ENCODE measurements at regions not wholly inside any gene's neighbourhood (a gene's known extent, or its start where the extent isn't known, plus 50 kb on each side); places are given as distances from the start of the nearest gene placed in this dataset.
"Not testable (repeated sequence)": the region's sequence is repeated elsewhere in the genome, so short reads cannot be mapped to it uniquely, and the experiment has no call there.

GRCh38 chrX:4091046-4091760 is 377.8 kb upstream of the PRKX start:
- H3K9me3 Mint-ChIP-seq: no peaks in the 10 kb centered on the region
- H3K27ac Mint-ChIP-seq: no peak overlapping the region
- H3K36me3 Mint-ChIP-seq: no peaks in the 10 kb centered on the region
- ATAC-seq (replicated peaks) (no peak), DNase-seq (no peak)
- no peak overlapping the region for H3K4me3 Mint-ChIP-seq
- H3K27me3 Mint-ChIP-seq: no peaks in the 10 kb centered on the region
- no peaks in the 10 kb centered on the region for H3K4me1 Mint-ChIP-seq

DNA sequence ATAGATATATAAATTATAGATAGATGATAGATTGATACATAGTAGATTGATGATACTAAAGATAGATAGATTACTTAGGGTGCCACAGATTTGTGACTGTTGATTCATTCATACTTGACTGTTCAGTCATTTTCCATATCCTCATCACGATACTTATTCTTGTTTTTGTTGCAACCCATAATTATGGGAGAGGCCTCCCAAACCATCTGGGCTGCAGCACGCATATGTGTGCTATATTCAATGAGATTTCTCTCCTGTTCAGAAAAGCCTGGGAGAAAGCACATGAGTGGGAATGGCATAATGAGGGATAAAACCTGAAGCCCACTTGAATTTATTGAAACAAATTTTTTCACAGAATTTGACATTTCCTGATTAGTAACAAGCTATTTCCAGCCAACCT is 346.4 kb upstream of the PRKX start:
- Mint-ChIP-seq H3K9me3 (peaks cover 0 to 4% of the 10 kb centered on the region in 2 donors), H3K4me3 (no peak overlapping the region), H3K4me1 (no peaks in the 10 kb centered on the region)

DNA sequence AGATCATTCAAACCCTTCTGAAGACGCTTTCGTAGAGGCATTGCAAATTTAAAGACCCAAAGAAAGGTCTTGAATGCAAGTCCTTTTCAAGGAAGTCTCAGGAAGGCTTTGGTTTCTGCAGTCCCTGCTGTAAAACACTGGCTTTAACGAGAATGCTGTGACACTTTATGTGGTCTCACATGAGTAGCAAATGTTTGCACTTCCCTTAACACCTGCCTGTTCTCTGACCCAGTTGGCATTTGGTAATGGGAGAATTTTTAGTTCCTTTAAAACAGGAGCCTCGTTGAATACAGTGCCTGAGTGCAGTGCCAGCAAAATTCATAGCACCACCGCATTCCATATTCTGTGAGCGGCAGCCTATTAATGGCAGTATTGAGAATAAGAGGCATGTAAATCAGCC is 330.5 kb upstream of the PRKX start:
- H3K9me3 Mint-ChIP-seq: peaks cover 0 to 1% of the 10 kb centered on the region in 2 donors
- H3K27ac Mint-ChIP-seq: no peak overlapping the region
- no peak overlapping the region for H3K4me3 Mint-ChIP-seq
- ATAC-seq (replicated peaks): no peak
- no peaks in the 10 kb centered on the region for H3K4me1 Mint-ChIP-seq
- no peaks in the 10 kb centered on the region for H3K36me3 Mint-ChIP-seq
- H3K27me3 Mint-ChIP-seq: no peaks in the 10 kb centered on the region
- DNase-seq: no peak

More for the DNA sequence above, 346.4 kb upstream of the PRKX start:
- DNase-seq (no peak), ATAC-seq (replicated peaks) (no peak)
- H3K36me3 Mint-ChIP-seq: no peaks in the 10 kb centered on the region
- H3K27me3 Mint-ChIP-seq: no peaks in the 10 kb centered on the region
- no peak overlapping the region for H3K27ac Mint-ChIP-seq

DNA sequence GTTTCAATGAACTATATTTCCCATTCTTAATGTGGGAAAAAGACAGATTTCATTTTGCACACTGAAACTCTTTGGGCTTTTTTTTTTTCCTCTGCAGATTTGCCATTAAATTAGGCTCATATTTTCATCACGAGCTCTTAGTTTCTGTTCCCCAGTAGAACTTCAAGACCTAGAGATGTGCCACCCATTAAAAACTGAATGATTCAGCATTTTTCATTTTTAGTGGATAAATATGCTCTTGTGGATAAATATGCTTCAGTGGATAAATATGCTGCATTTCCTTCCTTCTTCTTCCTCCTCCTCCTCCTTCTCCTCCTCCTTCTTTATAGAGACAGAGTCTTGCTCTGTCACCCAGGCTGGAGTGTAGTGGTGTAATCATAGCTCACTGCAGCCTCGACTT is 322.4 kb upstream of the PRKX start:
- Mint-ChIP-seq H3K4me3 (no peak overlapping the region), H3K27ac (no peak overlapping the region), H3K4me1 (no peaks in the 10 kb centered on the region), H3K36me3 (no peaks in the 10 kb centered on the region), H3K27me3 (no peaks in the 10 kb centered on the region), H3K9me3 (peaks cover 4 to 10% of the 10 kb centered on the region in 2 donors)
- DNase-seq (no peak), ATAC-seq (replicated peaks) (no peak)

DNA sequence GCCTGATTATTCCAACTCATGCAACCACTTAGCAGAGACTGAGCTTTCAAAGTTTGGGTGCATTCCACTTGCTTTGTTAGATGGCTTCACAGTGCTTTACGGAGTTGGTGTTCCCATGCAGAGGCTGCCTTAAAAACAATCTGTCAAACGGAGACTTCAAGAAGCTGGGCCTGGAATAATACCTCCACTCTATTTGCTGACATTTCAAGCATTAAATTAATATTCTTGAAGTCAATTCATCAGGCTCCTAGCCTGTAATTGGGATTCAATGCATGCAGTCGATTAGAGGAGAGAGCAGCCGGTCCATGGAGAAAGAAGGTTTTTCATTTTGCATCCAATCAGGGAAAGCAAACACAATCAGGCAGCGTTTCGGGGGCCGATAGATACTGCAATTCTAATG is 314.7 kb upstream of the PRKX start:
- no peak for DNase-seq
- H3K9me3 Mint-ChIP-seq: no peaks in the 10 kb centered on the region
- no peaks in the 10 kb centered on the region for H3K27me3 Mint-ChIP-seq
- no peaks in the 10 kb centered on the region for H3K4me1 Mint-ChIP-seq
- ATAC-seq (replicated peaks): no peak
- no peak overlapping the region for H3K4me3 Mint-ChIP-seq
- H3K36me3 Mint-ChIP-seq: no peaks in the 10 kb centered on the region
- no peak overlapping the region for H3K27ac Mint-ChIP-seq

GRCh38 chrX:4005281-4005680 is 291.8 kb upstream of the PRKX start:
- Mint-ChIP-seq H3K4me3 (no peak overlapping the region), H3K9me3 (no peaks in the 10 kb centered on the region), H3K27me3 (no peaks in the 10 kb centered on the region), H3K4me1 (no peaks in the 10 kb centered on the region), H3K36me3 (no peaks in the 10 kb centered on the region), H3K27ac (no peak overlapping the region)
- DNase-seq (no peak), ATAC-seq (replicated peaks) (no peak)

GRCh38 chrX:4004822-4005221 is 291.4 kb upstream of the PRKX start:
- H3K27ac Mint-ChIP-seq: no peak overlapping the region
- H3K4me3 Mint-ChIP-seq: no peak overlapping the region
- no peaks in the 10 kb centered on the region for H3K27me3 Mint-ChIP-seq
- ATAC-seq (replicated peaks) (no peak), DNase-seq (no peak)
- no peaks in the 10 kb centered on the region for H3K4me1 Mint-ChIP-seq
- H3K9me3 Mint-ChIP-seq: no peaks in the 10 kb centered on the region
- no peaks in the 10 kb centered on the region for H3K36me3 Mint-ChIP-seq

DNA sequence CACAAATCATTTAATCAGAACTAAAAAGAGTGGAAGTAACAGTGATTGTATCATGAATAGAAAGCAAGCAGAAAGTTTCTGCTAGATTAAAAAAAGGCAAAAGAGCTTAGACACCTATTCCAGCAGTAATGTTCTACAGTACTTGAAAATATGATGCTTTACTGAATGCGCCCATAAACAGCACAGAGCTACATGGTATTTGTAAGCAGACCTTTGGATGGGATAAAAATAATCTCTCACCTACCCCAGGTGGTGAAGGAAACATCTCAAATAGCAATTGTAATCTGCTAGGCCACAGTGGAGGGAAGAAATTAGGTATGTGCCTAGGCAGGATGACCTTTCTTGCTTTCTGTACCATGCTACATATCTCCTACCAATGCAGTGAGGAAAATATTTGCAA is 280.9 kb upstream of the PRKX start:
- no peak overlapping the region for H3K4me3 Mint-ChIP-seq
- no peak overlapping the region for H3K27ac Mint-ChIP-seq
- no peak for ATAC-seq (replicated peaks)
- H3K27me3 Mint-ChIP-seq: no peaks in the 10 kb centered on the region
- H3K4me1 Mint-ChIP-seq: no peaks in the 10 kb centered on the region
- H3K36me3 Mint-ChIP-seq: no peaks in the 10 kb centered on the region
- H3K9me3 Mint-ChIP-seq: peaks cover 0 to 17% of the 10 kb centered on the region in 2 donors
- DNase-seq: no peak

GRCh38 chrX:3990569-3990968 is 277.1 kb upstream of the PRKX start:
- H3K4me1 Mint-ChIP-seq: no peaks in the 10 kb centered on the region
- no peaks in the 10 kb centered on the region for H3K27me3 Mint-ChIP-seq

GRCh38 chrX:3972104-3972858 is 258.8 kb upstream of the PRKX start:
- not testable (repeated sequence) for ATAC-seq (replicated peaks); H3K4me3 Mint-ChIP-seq; H3K4me1 Mint-ChIP-seq; H3K27me3 Mint-ChIP-seq; H3K36me3 Mint-ChIP-seq; DNase-seq; H3K27ac Mint-ChIP-seq; H3K9me3 Mint-ChIP-seq

More at GRCh38 chrX:3990569-3990968, 277.1 kb upstream of the PRKX start:
- Mint-ChIP-seq H3K9me3 (peaks cover 0 to 13% of the 10 kb centered on the region in 2 donors), H3K4me3 (no peak overlapping the region), H3K36me3 (no peaks in the 10 kb centered on the region), H3K27ac (no peak overlapping the region)
- no peak for DNase-seq
- no peak for ATAC-seq (replicated peaks)

DNA sequence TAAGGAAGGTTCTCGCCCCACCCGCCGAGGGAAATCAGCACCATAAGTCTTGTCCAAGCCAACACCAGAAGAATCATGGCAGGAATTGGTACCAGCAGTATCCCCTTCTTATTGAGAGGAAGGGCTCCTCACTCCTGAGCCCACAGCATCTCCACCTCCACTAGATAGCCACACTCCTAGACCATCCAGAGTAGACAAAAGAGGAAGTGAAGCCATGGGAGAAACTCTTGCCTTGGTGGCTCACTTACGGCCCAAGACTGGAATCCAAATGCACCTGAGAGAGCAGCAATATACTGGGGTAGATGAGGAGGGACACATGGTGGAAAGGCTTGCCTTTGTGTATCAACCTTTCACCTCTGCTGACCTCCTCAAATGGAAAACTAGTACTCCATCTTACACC is 255.3 kb upstream of the PRKX start:
- Mint-ChIP-seq H3K36me3 (no peaks in the 10 kb centered on the region), H3K4me3 (no peak overlapping the region), H3K27me3 (peaks cover 0 to 21% of the 10 kb centered on the region in 2 donors), H3K9me3 (no peaks in the 10 kb centered on the region), H3K27ac (no peak overlapping the region), H3K4me1 (peaks cover 2 to 3% of the 10 kb centered on the region in 2 donors)
- no peak for ATAC-seq (replicated peaks)
- DNase-seq: no peak

DNA sequence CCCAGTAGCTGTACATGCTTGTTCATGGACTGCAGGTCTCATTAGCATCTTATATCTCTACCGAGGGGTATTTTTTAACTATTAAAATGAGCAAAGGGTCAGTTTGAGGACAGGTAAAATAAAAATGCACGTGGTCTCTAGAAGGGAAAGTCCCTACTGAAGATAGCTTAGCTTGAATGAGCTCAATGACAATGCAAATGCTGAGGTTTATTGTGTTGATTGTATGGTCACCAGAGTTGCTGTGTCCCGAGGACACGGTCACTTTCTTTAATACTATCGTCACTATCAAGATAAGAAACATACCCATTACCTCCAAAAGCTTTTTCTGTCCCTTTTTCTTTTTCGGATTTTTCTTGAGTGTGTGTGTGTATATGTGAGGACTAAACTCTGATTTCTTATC is 250.5 kb upstream of the PRKX start:
- Mint-ChIP-seq H3K36me3 (no peaks in the 10 kb centered on the region), H3K27ac (no peak overlapping the region), H3K4me1 (peaks cover 9% of the 10 kb centered on the region in 2 donors), H3K27me3 (peaks cover 14 to 39% of the 10 kb centered on the region in 2 donors), H3K9me3 (peaks cover 0 to 2% of the 10 kb centered on the region in 2 donors), H3K4me3 (no peak overlapping the region)
- DNase-seq (no peak), ATAC-seq (replicated peaks) (peak; percentile 36 to 58)

DNA sequence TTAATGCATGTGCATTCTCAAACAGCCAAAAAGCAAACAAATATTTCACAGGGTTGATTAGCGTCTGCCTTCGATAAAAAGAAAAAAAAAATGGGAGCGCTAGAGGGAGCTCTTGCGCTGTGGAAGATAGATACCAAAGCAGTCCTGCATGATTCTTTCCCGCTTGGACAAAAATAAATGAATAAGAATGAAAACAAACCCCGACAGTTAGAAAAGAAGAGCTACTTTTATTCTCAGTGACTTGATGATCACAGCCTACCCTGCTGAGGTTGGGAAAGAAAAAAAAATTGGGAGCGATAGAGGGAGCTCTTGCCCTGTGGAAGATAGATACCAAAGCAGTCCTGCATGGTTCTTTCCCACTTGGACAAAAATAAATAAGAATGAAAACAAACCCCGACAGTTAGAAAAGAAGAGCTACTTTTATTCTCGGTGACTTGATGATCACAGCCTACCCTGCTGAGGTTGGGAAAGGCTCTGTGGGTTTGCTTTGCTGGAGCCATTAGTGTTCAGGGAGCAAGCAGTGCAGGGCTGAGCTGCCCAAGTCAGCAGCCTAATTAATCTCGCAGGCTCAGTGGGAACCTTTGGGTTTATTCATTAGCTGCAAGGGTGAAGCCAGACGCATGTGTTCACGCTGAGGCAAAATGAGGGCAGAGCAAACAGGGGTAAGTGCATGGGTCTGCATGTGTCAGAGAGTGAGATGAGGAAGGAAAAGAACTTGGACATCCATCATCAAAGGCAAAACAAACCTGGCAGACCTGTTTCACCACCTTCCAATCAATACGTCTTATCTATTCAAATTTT is 249.3 kb upstream of the PRKX start:
- no peak for DNase-seq
- peak; percentile 45 to 50 for ATAC-seq (replicated peaks)
- H3K27ac Mint-ChIP-seq: no peak overlapping the region
- H3K4me1 Mint-ChIP-seq: peaks cover 9% of the 10 kb centered on the region in 2 donors
- H3K4me3 Mint-ChIP-seq: no peak overlapping the region
- no peaks in the 10 kb centered on the region for H3K36me3 Mint-ChIP-seq
- peaks cover 14 to 43% of the 10 kb centered on the region in 2 donors for H3K27me3 Mint-ChIP-seq
- H3K9me3 Mint-ChIP-seq: peaks cover 0 to 2% of the 10 kb centered on the region in 2 donors

- H3K4me3 Mint-ChIP-seq: no peak overlapping the region
- peaks cover 0 to 2% of the 10 kb centered on the region in 2 donors for H3K9me3 Mint-ChIP-seq
- peaks cover 9% of the 10 kb centered on the region in 2 donors for H3K4me1 Mint-ChIP-seq
- DNase-seq: no peak
- ATAC-seq (replicated peaks): no peak
- H3K36me3 Mint-ChIP-seq: no peaks in the 10 kb centered on the region
- peaks cover 14 to 41% of the 10 kb centered on the region in 2 donors for H3K27me3 Mint-ChIP-seq
- H3K27ac Mint-ChIP-seq: no peak overlapping the region
Measured at GRCh38 chrX:3960952-3961351, 247.5 kb upstream of the PRKX start.
